ENCODE measurements at regions not wholly inside any gene's neighbourhood (a gene's known extent, or its start where the extent isn't known, plus 50 kb on each side); places are given as distances from the start of the nearest gene placed in this dataset.

GRCh38 chr11:115930886-115931547 is 426.8 kb upstream of the CADM1 start:
- Histone ChIP-seq H3K4me3 (no peak overlapping the region), H3K27ac (no peak overlapping the region), H3K27me3 (replicated peaks; ENCODE audit: insufficient read depth) (no peaks in the 10 kb centered on the region), H3K36me3 (no peaks in the 10 kb centered on the region), H3K4me1 (replicated peaks) (no peaks in the 10 kb centered on the region), H3K9me3 (no peaks in the 10 kb centered on the region)
- DNase-seq (ENCODE audit: low spot score) = no peak
- intact Hi-C loops (cut with DNase I) = no loop called here
- 80% methylated on average over 3 of the region's 3 CpGs for WGBS
- TF ChIP-seq POLR2AphosphoS5 (IDR thresholded peaks at IDR 0.05) (no peak), CTCF (IDR thresholded peaks at IDR 0.05) (no peak), POLR2A (IDR thresholded peaks at IDR 0.05) (no peak)

DNA sequence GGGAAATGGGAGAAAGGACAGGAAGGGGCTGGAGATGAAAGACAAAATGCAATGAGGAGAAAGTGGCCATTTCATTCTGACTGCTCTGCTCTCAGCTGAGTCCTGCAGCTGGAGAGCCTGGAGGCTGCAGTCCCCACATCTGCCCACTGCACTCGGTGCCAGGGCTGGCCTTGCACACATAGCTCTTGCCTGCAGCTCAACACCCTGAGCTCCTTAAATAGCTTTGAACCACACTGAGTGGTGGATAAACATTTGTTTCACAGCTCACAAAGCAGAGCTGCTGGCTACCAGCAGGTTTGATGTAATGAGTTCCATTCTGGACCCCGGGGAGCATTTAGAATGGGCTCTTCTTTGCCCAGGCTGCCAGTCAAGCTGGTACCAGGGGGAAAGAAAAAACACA is 426.1 kb upstream of the CADM1 start:
- H3K9me3 ChIP-seq = no peaks in the 10 kb centered on the region
- DNase-seq (ENCODE audit: low spot score) = no peak
- TF ChIP-seq POLR2AphosphoS5 (IDR thresholded peaks at IDR 0.05) (no peak), POLR2A (IDR thresholded peaks at IDR 0.05) (no peak), CTCF (IDR thresholded peaks at IDR 0.05) (no peak)
- intact Hi-C loops (cut with DNase I) = no loop called here
- H3K27me3 ChIP-seq (replicated peaks; ENCODE audit: insufficient read depth) = no peaks in the 10 kb centered on the region
- 39% methylated on average over 2 of the region's 2 CpGs for WGBS
- no peaks in the 10 kb centered on the region for H3K4me1 ChIP-seq (replicated peaks)
- H3K27ac ChIP-seq = no peak overlapping the region
- H3K4me3 ChIP-seq = no peak overlapping the region
- H3K36me3 ChIP-seq = no peaks in the 10 kb centered on the region

DNA sequence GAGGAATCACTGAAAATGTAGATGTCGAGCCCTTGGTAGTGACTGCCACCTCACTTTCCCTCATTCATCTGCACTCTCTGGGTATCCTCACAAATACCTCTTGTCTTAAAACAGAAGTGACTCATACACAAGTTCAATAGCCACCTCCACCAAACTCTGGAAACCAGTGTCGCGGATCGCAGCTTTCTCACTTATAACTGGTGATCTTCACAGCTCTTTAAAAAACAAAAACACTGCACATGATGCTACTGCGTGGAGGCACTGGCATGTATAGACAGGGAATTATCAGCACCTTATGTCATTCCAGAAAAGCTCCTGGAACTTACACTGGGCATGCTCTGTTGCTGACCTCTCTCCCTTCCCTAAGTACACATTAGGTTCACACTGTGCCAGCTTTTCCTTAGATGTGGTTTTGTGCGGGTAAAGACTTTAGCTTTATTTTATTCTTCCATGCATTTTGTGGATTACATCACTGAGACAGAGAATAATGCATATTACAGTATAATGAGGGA is 425.5 kb upstream of the CADM1 start:
- no peaks in the 10 kb centered on the region for H3K36me3 ChIP-seq
- H3K9me3 ChIP-seq = no peaks in the 10 kb centered on the region
- intact Hi-C loops (cut with DNase I) = no loop called here
- H3K4me1 ChIP-seq (replicated peaks) = no peaks in the 10 kb centered on the region
- no peak overlapping the region for H3K4me3 ChIP-seq
- H3K27ac ChIP-seq = no peak overlapping the region
- no peak for TF ChIP-seq CTCF (IDR thresholded peaks at IDR 0.05)
- no peak for TF ChIP-seq POLR2AphosphoS5 (IDR thresholded peaks at IDR 0.05)
- TF ChIP-seq POLR2A (IDR thresholded peaks at IDR 0.05) = no peak
- WGBS = 59% methylated on average over 6 of the region's 6 CpGs
- no peaks in the 10 kb centered on the region for H3K27me3 ChIP-seq (replicated peaks; ENCODE audit: insufficient read depth)
- DNase-seq (ENCODE audit: low spot score) = no peak

- TF ChIP-seq POLR2A (IDR thresholded peaks at IDR 0.05) (no peak), POLR2AphosphoS5 (IDR thresholded peaks at IDR 0.05) (no peak), CTCF (IDR thresholded peaks at IDR 0.05) (no peak)
- no peaks in the 10 kb centered on the region for H3K36me3 ChIP-seq
- no peaks in the 10 kb centered on the region for H3K9me3 ChIP-seq
- H3K27ac ChIP-seq = no peak overlapping the region
- 60% methylated on average over 2 of the region's 2 CpGs for WGBS
- no peaks in the 10 kb centered on the region for H3K4me1 ChIP-seq (replicated peaks)
- H3K27me3 ChIP-seq (replicated peaks; ENCODE audit: insufficient read depth) = no peaks in the 10 kb centered on the region
- intact Hi-C loops (cut with DNase I) = no loop called here
- no peak overlapping the region for H3K4me3 ChIP-seq
- no peak for DNase-seq (ENCODE audit: low spot score)
These were observed 424.6 kb upstream of the CADM1 start for GRCh38 chr11:115928811-115929210.

DNA sequence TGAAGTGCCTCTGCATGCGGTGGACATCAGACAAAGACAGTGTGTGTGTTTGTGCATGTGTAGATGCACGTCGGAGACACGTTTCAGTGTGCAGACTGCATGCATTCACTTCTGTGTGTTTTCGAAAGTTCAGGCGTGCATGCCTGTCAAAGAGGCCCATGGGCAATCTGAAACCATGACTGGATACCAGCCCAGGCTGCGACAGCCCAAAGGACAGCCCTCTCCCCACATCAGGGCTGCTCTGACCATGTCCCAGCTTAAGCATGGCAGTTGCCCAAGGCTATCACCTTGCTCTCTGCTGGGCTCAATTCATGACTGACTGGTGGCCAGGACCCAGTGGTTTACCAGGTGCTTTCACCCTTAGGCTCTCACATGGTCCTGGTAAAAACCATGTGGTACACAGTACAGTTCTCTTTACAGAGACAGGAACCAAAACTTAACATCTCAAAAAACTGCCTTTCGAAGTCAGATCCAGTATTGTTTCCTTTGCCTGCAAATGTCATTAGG is 423.7 kb upstream of the CADM1 start:
- no peak for DNase-seq (ENCODE audit: low spot score)
- Histone ChIP-seq H3K27ac (no peak overlapping the region), H3K9me3 (no peaks in the 10 kb centered on the region), H3K27me3 (replicated peaks; ENCODE audit: insufficient read depth) (no peaks in the 10 kb centered on the region), H3K36me3 (no peaks in the 10 kb centered on the region), H3K4me3 (no peak overlapping the region), H3K4me1 (replicated peaks) (no peaks in the 10 kb centered on the region)
- intact Hi-C loops (cut with DNase I) = no loop called here
- no peak for TF ChIP-seq POLR2A (IDR thresholded peaks at IDR 0.05)
- TF ChIP-seq POLR2AphosphoS5 (IDR thresholded peaks at IDR 0.05) = no peak
- no peak for TF ChIP-seq CTCF (IDR thresholded peaks at IDR 0.05)
- 94% methylated on average over 8 of the region's 8 CpGs for WGBS

Data from prostate gland (tissue), 2 donors.